HEK293 (cell line): ENCODE measurements at regions not wholly inside any gene's neighbourhood (a gene's known extent, or its start where the extent isn't known, plus 50 kb on each side); places are given as distances from the start of the nearest gene placed in this dataset.

Source experiments
- CTCF ChIA-PET: fragments of 350-600 bp; formaldehyde crosslinking; extraction: SDS; loops from one replicate; lab custom pipeline; 2021; ENCODE audit warnings: antibody characterized with exemption; lab: Yijun Ruan, JAX
- POLR2A ChIA-PET: fragments of 300-600 bp; formaldehyde crosslinking; extraction: SDS; loops from one replicate; lab custom pipeline; 2020; ENCODE audit warnings: antibody characterized with exemption, inconsistent platforms; lab: Yijun Ruan, JAX
- H3K27ac ChIP-seq: fragments of 200-500 bp; sonication (Bioruptor generic); 2 replicates; pipeline ENCODE4 v1.5.1; 2014; ENCODE audit warnings: low read depth, low read length, control low read depth, inconsistent platforms; ENCODE audit errors: extremely low read depth
- H3K36me3 ChIP-seq, 2 experiments: fragments of 200-500 bp in 1 of 2; sonication (Bioruptor generic) in 1 of 2; 1 replicate in 1 of 2; 2 replicates in 1 of 2; pipeline ENCODE4 v1.5.1; 2014 to 2017; ENCODE audit warnings: inconsistent platforms in 2 of 2, low read length in 2 of 2; ENCODE audit not compliant: control insufficient read depth in 2 of 2, insufficient read depth in 1 of 2
- H3K4me1 ChIP-seq: fragments of 200-500 bp; sonication (Bioruptor generic); 2 replicates; pipeline ENCODE4 v1.5.1; 2014; ENCODE audit warnings: mild to moderate bottlenecking, low read length, inconsistent platforms; ENCODE audit not compliant: control insufficient read depth, insufficient read depth
- H3K4me3 ChIP-seq: 2 replicates; pipeline ENCODE4 v1.5.1; 2011; ENCODE audit warnings: low read depth, mild to moderate bottlenecking, control low read depth, low read length, moderate library complexity
- H3K9me3 ChIP-seq: fragments of 200-500 bp; sonication (Bioruptor generic); 2 replicates; pipeline ENCODE4 v1.5.1; 2014; ENCODE audit warnings: low read depth, low read length, inconsistent platforms; ENCODE audit not compliant: control insufficient read depth, insufficient read depth
- GLI4 ChIP-seq: fragments of 450-650 bp; formaldehyde crosslinking; IDR thresholded peaks from 2 replicates; pipeline ENCODE4 v1.5.1; 2016; ENCODE audit warnings: missing biosample characterization, missing genetic modification characterization
- GLIS2 ChIP-seq: fragments of 450-650 bp; formaldehyde crosslinking; IDR thresholded peaks from 2 replicates; pipeline ENCODE4 v1.5.1; 2016; ENCODE audit warnings: missing biosample characterization, missing genetic modification characterization
- MEIS1 ChIP-seq: sonication (generic); formaldehyde crosslinking; IDR thresholded peaks from 2 replicates; pipeline ENCODE4 v1.8.1; 2022; ENCODE audit warnings: missing genetic modification reagents, mild to moderate bottlenecking, borderline replicate concordance
- RBAK ChIP-seq: fragments of 450-650 bp; formaldehyde crosslinking; IDR thresholded peaks from 2 replicates; pipeline ENCODE4 v1.5.1; 2016; ENCODE audit warnings: missing biosample characterization, missing genetic modification characterization
- SALL2 ChIP-seq: fragments of 450-650 bp; formaldehyde crosslinking; IDR thresholded peaks from 2 replicates; pipeline ENCODE4 v1.5.0; 2017; ENCODE audit warnings: missing biosample characterization, mild to moderate bottlenecking, missing genetic modification characterization, borderline replicate concordance
- SP2 ChIP-seq: fragments of 450-650 bp; formaldehyde crosslinking; IDR thresholded peaks from 2 replicates; pipeline ENCODE4 v1.5.1; 2016; ENCODE audit warnings: missing biosample characterization, missing genetic modification characterization
- TRIM28 ChIP-seq: IDR thresholded peaks from 2 replicates; pipeline ENCODE4 v1.6.1; 2011; ENCODE audit warnings: low read length, control low read depth, borderline replicate concordance
- ZNF114 ChIP-seq: fragments of 450-650 bp; formaldehyde crosslinking; IDR thresholded peaks from 2 replicates; pipeline ENCODE4 v1.5.0; 2017; ENCODE audit warnings: missing biosample characterization, missing genetic modification characterization
- ZNF132 ChIP-seq: fragments of 450-650 bp; formaldehyde crosslinking; IDR thresholded peaks from 2 replicates; pipeline ENCODE4 v1.5.1; 2017; ENCODE audit warnings: missing biosample characterization, missing genetic modification characterization, borderline replicate concordance
- ZNF19 ChIP-seq: fragments of 450-650 bp; formaldehyde crosslinking; IDR thresholded peaks from 2 replicates; pipeline ENCODE4; 2016; ENCODE audit warnings: missing biosample characterization, missing genetic modification characterization, low read depth
- ZNF221 ChIP-seq: fragments of 450-650 bp; formaldehyde crosslinking; IDR thresholded peaks from 2 replicates; pipeline ENCODE4 v1.5.1; 2017; ENCODE audit warnings: missing biosample characterization, missing genetic modification characterization, borderline replicate concordance
- ZNF292 ChIP-seq: fragments of 450-650 bp; formaldehyde crosslinking; IDR thresholded peaks from 2 replicates; pipeline ENCODE4 v1.5.1; 2016; ENCODE audit warnings: low read depth, missing biosample characterization, missing genetic modification characterization, borderline replicate concordance
- ZNF341 ChIP-seq: fragments of 450-650 bp; formaldehyde crosslinking; IDR thresholded peaks from 2 replicates; pipeline ENCODE4; 2016; ENCODE audit warnings: low read depth, missing biosample characterization, missing genetic modification characterization
- ZNF37A ChIP-seq: fragments of 450-650 bp; IDR thresholded peaks from 2 replicates; pipeline ENCODE4 v1.5.1; 2018; ENCODE audit warnings: missing biosample characterization, missing genetic modification characterization
- ZNF423 ChIP-seq: fragments of 450-650 bp; formaldehyde crosslinking; IDR thresholded peaks from 2 replicates; pipeline ENCODE4 v1.5.1; 2016; ENCODE audit warnings: missing biosample characterization, missing genetic modification characterization
- ZNF529 ChIP-seq: fragments of 450-650 bp; formaldehyde crosslinking; IDR thresholded peaks from 2 replicates; pipeline ENCODE4 v1.5.1; 2017; ENCODE audit warnings: missing genetic modification characterization, missing biosample characterization; ENCODE audit not compliant: insufficient replicate concordance
- ZNF585B ChIP-seq: fragments of 450-650 bp; formaldehyde crosslinking; IDR thresholded peaks from 2 replicates; pipeline ENCODE4 v1.5.1; 2016; ENCODE audit warnings: missing biosample characterization, missing genetic modification characterization
- ZNF596 ChIP-seq: fragments of 450-650 bp; IDR thresholded peaks from 2 replicates; pipeline ENCODE4 v1.5.0; 2018; ENCODE audit warnings: missing biosample characterization, mild to moderate bottlenecking, missing genetic modification characterization, moderate library complexity
- ZNF776 ChIP-seq: fragments of 450-650 bp; formaldehyde crosslinking; IDR thresholded peaks from 2 replicates; pipeline ENCODE4 v1.5.0; 2017; ENCODE audit warnings: missing biosample characterization, missing genetic modification characterization, borderline replicate concordance
- ZNF843 ChIP-seq: fragments of 450-650 bp; formaldehyde crosslinking; IDR thresholded peaks from 2 replicates; pipeline ENCODE4 v1.5.1; 2016; ENCODE audit warnings: missing biosample characterization, missing genetic modification characterization
- TF ChIP-seq, protein P1 (sequence below): fragments of 450-650 bp; formaldehyde crosslinking; IDR thresholded peaks from 2 replicates; pipeline ENCODE4 v1.5.1; 2016; ENCODE audit warnings: missing biosample characterization, missing genetic modification characterization
- TF ChIP-seq, protein P2 (sequence below): fragments of 450-650 bp; formaldehyde crosslinking; IDR thresholded peaks from 2 replicates; pipeline ENCODE4 v1.5.1; 2016; ENCODE audit warnings: missing biosample characterization, missing genetic modification characterization
- TF ChIP-seq, protein P3 (sequence below): sonication (generic); formaldehyde crosslinking; IDR thresholded peaks from 2 replicates; pipeline ENCODE4 v1.8.1; 2022; ENCODE audit warnings: mild to moderate bottlenecking, moderate library complexity, missing genetic modification reagents
- TF ChIP-seq, protein P4 (sequence below): fragments of 450-650 bp; formaldehyde crosslinking; IDR thresholded peaks from 2 replicates; pipeline ENCODE4 v1.5.1; 2016; ENCODE audit warnings: missing biosample characterization, missing genetic modification characterization
- TF ChIP-seq, protein P5 (sequence below): fragments of 450-650 bp; formaldehyde crosslinking; IDR thresholded peaks from 2 replicates; pipeline ENCODE4 v1.5.0; 2017; ENCODE audit warnings: missing biosample characterization, missing genetic modification characterization, borderline replicate concordance
- TF ChIP-seq, protein P6 (sequence below): fragments of 450-650 bp; formaldehyde crosslinking; IDR thresholded peaks from 2 replicates; pipeline ENCODE4 v1.5.1; 2016; ENCODE audit warnings: missing biosample characterization, missing genetic modification characterization, borderline replicate concordance

DNA sequence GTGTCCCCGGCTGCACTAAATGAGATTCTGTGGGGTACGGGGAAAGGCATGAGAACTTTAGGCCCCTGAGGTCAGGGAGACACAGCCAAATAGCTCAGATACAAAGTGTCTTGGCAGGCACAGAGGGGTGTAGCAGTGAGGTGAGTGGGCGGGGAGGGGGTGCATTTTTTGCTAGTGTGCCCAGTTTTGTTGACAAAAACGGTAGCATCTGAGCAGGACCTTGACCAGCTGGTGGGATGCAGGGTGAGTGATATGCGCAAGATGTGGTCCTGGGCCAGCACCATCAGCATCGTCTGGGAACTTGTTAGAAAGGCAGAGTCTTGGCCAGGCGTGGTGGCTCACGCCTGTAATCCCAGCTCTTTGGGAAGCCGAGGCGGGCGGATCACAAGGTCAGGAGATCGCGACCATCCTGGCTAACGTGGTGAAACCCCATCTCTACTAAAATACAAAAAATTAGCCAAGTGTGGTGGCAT lies 127.3 kb upstream of the LGALSL start:
- Histone ChIP-seq H3K9me3 (no peaks in the 10 kb centered on the region), H3K4me3 (no peak overlapping the region), H3K36me3 (no peaks in the 10 kb centered on the region), H3K4me1 (no peaks in the 10 kb centered on the region; the same call in 1 of the 2 replicates), H3K27ac (no peak overlapping the region)
- ChIA-PET CTCF (interaction anchor here (0.7 to 7.3 kb wide), 3 partner anchors 95 to 276 kb away, joined by 6 to 155 read pairs (median 81); no protein-coding TSS in a partner anchor), POLR2A (no interaction called here)
- TF ChIP-seq, protein P1, sequence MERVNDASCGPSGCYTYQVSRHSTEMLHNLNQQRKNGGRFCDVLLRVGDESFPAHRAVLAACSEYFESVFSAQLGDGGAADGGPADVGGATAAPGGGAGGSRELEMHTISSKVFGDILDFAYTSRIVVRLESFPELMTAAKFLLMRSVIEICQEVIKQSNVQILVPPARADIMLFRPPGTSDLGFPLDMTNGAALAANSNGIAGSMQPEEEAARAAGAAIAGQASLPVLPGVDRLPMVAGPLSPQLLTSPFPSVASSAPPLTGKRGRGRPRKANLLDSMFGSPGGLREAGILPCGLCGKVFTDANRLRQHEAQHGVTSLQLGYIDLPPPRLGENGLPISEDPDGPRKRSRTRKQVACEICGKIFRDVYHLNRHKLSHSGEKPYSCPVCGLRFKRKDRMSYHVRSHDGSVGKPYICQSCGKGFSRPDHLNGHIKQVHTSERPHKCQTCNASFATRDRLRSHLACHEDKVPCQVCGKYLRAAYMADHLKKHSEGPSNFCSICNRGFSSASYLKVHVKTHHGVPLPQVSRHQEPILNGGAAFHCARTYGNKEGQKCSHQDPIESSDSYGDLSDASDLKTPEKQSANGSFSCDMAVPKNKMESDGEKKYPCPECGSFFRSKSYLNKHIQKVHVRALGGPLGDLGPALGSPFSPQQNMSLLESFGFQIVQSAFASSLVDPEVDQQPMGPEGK, result no peak
- TF ChIP-seq SALL2 (tag by site-specific recombination), result no peak
- TF ChIP-seq, protein P2, sequence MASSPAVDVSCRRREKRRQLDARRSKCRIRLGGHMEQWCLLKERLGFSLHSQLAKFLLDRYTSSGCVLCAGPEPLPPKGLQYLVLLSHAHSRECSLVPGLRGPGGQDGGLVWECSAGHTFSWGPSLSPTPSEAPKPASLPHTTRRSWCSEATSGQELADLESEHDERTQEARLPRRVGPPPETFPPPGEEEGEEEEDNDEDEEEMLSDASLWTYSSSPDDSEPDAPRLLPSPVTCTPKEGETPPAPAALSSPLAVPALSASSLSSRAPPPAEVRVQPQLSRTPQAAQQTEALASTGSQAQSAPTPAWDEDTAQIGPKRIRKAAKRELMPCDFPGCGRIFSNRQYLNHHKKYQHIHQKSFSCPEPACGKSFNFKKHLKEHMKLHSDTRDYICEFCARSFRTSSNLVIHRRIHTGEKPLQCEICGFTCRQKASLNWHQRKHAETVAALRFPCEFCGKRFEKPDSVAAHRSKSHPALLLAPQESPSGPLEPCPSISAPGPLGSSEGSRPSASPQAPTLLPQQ (tag by site-specific recombination), result no peak
- TF ChIP-seq, protein P3, sequence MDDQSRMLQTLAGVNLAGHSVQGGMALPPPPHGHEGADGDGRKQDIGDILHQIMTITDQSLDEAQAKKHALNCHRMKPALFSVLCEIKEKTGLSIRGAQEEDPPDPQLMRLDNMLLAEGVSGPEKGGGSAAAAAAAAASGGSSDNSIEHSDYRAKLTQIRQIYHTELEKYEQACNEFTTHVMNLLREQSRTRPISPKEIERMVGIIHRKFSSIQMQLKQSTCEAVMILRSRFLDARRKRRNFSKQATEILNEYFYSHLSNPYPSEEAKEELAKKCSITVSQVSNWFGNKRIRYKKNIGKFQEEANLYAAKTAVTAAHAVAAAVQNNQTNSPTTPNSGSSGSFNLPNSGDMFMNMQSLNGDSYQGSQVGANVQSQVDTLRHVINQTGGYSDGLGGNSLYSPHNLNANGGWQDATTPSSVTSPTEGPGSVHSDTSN, result no peak
- TF ChIP-seq ZNF596 (tag by site-specific recombination), result no peak
- TF ChIP-seq, protein P4, sequence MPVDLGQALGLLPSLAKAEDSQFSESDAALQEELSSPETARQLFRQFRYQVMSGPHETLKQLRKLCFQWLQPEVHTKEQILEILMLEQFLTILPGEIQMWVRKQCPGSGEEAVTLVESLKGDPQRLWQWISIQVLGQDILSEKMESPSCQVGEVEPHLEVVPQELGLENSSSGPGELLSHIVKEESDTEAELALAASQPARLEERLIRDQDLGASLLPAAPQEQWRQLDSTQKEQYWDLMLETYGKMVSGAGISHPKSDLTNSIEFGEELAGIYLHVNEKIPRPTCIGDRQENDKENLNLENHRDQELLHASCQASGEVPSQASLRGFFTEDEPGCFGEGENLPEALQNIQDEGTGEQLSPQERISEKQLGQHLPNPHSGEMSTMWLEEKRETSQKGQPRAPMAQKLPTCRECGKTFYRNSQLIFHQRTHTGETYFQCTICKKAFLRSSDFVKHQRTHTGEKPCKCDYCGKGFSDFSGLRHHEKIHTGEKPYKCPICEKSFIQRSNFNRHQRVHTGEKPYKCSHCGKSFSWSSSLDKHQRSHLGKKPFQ (tag by site-specific recombination), result no peak
- no peak for TF ChIP-seq ZNF132 (tag by site-specific recombination)
- TF ChIP-seq ZNF292 (tag by site-specific recombination), result no peak
- TF ChIP-seq, protein P5, sequence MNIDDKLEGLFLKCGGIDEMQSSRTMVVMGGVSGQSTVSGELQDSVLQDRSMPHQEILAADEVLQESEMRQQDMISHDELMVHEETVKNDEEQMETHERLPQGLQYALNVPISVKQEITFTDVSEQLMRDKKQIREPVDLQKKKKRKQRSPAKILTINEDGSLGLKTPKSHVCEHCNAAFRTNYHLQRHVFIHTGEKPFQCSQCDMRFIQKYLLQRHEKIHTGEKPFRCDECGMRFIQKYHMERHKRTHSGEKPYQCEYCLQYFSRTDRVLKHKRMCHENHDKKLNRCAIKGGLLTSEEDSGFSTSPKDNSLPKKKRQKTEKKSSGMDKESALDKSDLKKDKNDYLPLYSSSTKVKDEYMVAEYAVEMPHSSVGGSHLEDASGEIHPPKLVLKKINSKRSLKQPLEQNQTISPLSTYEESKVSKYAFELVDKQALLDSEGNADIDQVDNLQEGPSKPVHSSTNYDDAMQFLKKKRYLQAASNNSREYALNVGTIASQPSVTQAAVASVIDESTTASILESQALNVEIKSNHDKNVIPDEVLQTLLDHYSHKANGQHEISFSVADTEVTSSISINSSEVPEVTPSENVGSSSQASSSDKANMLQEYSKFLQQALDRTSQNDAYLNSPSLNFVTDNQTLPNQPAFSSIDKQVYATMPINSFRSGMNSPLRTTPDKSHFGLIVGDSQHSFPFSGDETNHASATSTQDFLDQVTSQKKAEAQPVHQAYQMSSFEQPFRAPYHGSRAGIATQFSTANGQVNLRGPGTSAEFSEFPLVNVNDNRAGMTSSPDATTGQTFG (tag by site-specific recombination), result no peak
- no peak for TF ChIP-seq ZNF529 (tag by site-specific recombination)
- no peak for TF ChIP-seq ZNF585B
- TF ChIP-seq ZNF341 (tag by site-specific recombination), result no peak
- TF ChIP-seq RBAK (tag by site-specific recombination), result no peak
- TF ChIP-seq GLI4, result no peak
- TF ChIP-seq MEIS1 (CRISPR knock-in tag), result no peak

DNA sequence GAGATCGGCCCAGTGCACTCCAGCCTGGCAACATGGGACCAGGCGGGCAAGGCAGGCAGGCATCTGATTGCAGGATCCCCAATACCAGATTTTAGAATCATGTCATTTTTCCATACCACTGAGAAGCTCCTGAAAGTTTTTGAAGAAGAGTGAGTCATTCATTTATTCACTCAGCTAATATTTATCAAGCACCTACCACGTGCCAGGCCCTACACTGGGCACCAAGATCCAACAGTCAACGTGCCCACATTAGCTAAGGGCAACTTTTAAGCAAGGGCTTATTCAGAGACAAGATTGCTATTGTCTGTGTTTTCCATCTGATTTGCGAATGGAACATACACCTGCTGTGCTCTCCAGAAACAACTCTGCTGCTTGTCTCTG lies 126.8 kb upstream of the LGALSL start:
- H3K27ac ChIP-seq, result no peak overlapping the region
- no peaks in the 10 kb centered on the region for H3K9me3 ChIP-seq
- POLR2A ChIA-PET, result no interaction called here
- H3K4me3 ChIP-seq, result no peak overlapping the region
- no peaks in the 10 kb centered on the region; the same call in 1 of the 2 replicates for H3K4me1 ChIP-seq
- CTCF ChIA-PET, result interaction anchor here (0.5 to 7.3 kb wide), 5 partner anchors 162 to 531 kb away, joined by 3 to 155 read pairs (median 6); no protein-coding TSS in a partner anchor
- no peaks in the 10 kb centered on the region for H3K36me3 ChIP-seq
- TF ChIP-seq ZNF776 (no peak), ZNF423 (tag by site-specific recombination) (no peak), ZNF114 (tag by site-specific recombination) (no peak), ZNF843 (tag by site-specific recombination) (no peak), GLIS2 (tag by site-specific recombination) (no peak), ZNF19 (tag by site-specific recombination) (no peak), TRIM28 (no peak), ZNF221 (tag by site-specific recombination) (no peak), ZNF37A (tag by site-specific recombination) (no peak), SP2 (tag by site-specific recombination) (no peak)
- TF ChIP-seq, protein P6, sequence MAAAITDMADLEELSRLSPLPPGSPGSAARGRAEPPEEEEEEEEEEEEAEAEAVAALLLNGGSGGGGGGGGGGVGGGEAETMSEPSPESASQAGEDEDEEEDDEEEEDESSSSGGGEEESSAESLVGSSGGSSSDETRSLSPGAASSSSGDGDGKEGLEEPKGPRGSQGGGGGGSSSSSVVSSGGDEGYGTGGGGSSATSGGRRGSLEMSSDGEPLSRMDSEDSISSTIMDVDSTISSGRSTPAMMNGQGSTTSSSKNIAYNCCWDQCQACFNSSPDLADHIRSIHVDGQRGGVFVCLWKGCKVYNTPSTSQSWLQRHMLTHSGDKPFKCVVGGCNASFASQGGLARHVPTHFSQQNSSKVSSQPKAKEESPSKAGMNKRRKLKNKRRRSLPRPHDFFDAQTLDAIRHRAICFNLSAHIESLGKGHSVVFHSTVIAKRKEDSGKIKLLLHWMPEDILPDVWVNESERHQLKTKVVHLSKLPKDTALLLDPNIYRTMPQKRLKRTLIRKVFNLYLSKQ (tag by site-specific recombination), result no peak
